NCI-H524 (cell line): ENCODE measurements at regions not wholly inside any gene's neighbourhood (a gene's known extent, or its start where the extent isn't known, plus 50 kb on each side); places are given as distances from the start of the nearest gene placed in this dataset.
A peak's percentile ranks its signal among the peaks of the same experiment; 100 is the strongest.
"Not testable (repeated sequence)": the region's sequence is repeated elsewhere in the genome, so short reads cannot be mapped to it uniquely, and the experiment has no call there.

ENCODE experiments used
- DNase-seq, 2 experiments: peaks; one replicate each; lab custom pipeline; 2025; lab: John Stamatoyannopoulos, UW

- DNase-seq = no peak
Observed at GRCh38 chr4:53959343-53960120, 104.9 kb downstream of the CHIC2 start.

GRCh38 chr4:53956454-53956853 is 108.0 kb downstream of the CHIC2 start:
- DNase-seq = no peak

- DNase-seq = no peak
Observed at GRCh38 chr4:53956053-53956452, 108.4 kb downstream of the CHIC2 start.

GRCh38 chr4:53951414-53951813 is 113.0 kb downstream of the CHIC2 start:
- DNase-seq = no peak

GRCh38 chr4:53943345-53944085 is 120.9 kb downstream of the CHIC2 start:
- DNase-seq = peak; percentile 68 to 91

GRCh38 chr4:53942712-53943111 is 121.7 kb downstream of the CHIC2 start:
- DNase-seq = no peak

- no peak for DNase-seq
Observed at GRCh38 chr4:53941331-53941730, 123.1 kb downstream of the CHIC2 start.

- not testable (repeated sequence) for DNase-seq
Observed at GRCh38 chr4:53939892-53940291, 124.5 kb downstream of the CHIC2 start.

- DNase-seq = no peak
Observed at GRCh38 chr4:53937918-53938317, 126.5 kb downstream of the CHIC2 start.

GRCh38 chr4:53937327-53937726 is 127.1 kb downstream of the CHIC2 start:
- DNase-seq = no peak

GRCh38 chr4:53935780-53936179 is 128.6 kb downstream of the CHIC2 start:
- no peak for DNase-seq

- no peak for DNase-seq
Observed at GRCh38 chr4:53932796-53933610, 131.4 kb downstream of the CHIC2 start.

GRCh38 chr4:53931461-53931961 is 132.9 kb downstream of the CHIC2 start:
- DNase-seq = no peak

GRCh38 chr4:53929955-53930798 is 134.2 kb downstream of the CHIC2 start:
- DNase-seq = peak; percentile 33 to 69

GRCh38 chr4:53929311-53929710 is 135.1 kb downstream of the CHIC2 start:
- DNase-seq = no peak

- DNase-seq = no peak
Observed at GRCh38 chr4:53928825-53929224, 135.6 kb downstream of the CHIC2 start.

GRCh38 chr4:53925050-53925605 is 139.3 kb downstream of the CHIC2 start:
- no peak for DNase-seq

- DNase-seq = no peak
Observed at GRCh38 chr4:53924333-53925049, 139.9 kb downstream of the CHIC2 start.

GRCh38 chr4:53923921-53924320 is 140.5 kb downstream of the CHIC2 start:
- DNase-seq = no peak

GRCh38 chr4:53921856-53922255 is 142.5 kb downstream of the CHIC2 start:
- peak; percentile 33 to 77 for DNase-seq
